ENCODE measurements at regions not wholly inside any gene's neighbourhood (a gene's known extent, or its start where the extent isn't known, plus 50 kb on each side); places are given as distances from the start of the nearest gene placed in this dataset.

DNA sequence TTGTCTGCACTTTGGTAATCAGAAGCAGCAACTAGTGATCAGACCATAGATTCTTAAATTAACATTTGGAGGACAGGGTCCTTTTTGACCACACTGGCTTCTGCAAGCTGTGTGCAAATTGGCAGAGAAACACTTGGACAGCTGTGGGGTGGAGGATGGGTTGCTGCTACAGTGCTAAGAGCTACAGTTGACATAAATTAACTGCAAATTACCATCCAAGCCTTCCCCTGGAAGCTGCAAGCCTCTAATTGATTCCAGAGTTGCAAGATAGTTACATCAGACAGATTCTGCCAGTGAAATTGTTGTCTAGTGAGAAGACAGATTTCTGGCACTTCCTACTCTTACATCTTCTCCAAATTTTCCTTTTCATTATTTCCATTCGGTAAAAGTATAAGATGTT, 517.7 kb downstream of the DIRAS2 start (continued):
- TF ChIP-seq, protein P1, sequence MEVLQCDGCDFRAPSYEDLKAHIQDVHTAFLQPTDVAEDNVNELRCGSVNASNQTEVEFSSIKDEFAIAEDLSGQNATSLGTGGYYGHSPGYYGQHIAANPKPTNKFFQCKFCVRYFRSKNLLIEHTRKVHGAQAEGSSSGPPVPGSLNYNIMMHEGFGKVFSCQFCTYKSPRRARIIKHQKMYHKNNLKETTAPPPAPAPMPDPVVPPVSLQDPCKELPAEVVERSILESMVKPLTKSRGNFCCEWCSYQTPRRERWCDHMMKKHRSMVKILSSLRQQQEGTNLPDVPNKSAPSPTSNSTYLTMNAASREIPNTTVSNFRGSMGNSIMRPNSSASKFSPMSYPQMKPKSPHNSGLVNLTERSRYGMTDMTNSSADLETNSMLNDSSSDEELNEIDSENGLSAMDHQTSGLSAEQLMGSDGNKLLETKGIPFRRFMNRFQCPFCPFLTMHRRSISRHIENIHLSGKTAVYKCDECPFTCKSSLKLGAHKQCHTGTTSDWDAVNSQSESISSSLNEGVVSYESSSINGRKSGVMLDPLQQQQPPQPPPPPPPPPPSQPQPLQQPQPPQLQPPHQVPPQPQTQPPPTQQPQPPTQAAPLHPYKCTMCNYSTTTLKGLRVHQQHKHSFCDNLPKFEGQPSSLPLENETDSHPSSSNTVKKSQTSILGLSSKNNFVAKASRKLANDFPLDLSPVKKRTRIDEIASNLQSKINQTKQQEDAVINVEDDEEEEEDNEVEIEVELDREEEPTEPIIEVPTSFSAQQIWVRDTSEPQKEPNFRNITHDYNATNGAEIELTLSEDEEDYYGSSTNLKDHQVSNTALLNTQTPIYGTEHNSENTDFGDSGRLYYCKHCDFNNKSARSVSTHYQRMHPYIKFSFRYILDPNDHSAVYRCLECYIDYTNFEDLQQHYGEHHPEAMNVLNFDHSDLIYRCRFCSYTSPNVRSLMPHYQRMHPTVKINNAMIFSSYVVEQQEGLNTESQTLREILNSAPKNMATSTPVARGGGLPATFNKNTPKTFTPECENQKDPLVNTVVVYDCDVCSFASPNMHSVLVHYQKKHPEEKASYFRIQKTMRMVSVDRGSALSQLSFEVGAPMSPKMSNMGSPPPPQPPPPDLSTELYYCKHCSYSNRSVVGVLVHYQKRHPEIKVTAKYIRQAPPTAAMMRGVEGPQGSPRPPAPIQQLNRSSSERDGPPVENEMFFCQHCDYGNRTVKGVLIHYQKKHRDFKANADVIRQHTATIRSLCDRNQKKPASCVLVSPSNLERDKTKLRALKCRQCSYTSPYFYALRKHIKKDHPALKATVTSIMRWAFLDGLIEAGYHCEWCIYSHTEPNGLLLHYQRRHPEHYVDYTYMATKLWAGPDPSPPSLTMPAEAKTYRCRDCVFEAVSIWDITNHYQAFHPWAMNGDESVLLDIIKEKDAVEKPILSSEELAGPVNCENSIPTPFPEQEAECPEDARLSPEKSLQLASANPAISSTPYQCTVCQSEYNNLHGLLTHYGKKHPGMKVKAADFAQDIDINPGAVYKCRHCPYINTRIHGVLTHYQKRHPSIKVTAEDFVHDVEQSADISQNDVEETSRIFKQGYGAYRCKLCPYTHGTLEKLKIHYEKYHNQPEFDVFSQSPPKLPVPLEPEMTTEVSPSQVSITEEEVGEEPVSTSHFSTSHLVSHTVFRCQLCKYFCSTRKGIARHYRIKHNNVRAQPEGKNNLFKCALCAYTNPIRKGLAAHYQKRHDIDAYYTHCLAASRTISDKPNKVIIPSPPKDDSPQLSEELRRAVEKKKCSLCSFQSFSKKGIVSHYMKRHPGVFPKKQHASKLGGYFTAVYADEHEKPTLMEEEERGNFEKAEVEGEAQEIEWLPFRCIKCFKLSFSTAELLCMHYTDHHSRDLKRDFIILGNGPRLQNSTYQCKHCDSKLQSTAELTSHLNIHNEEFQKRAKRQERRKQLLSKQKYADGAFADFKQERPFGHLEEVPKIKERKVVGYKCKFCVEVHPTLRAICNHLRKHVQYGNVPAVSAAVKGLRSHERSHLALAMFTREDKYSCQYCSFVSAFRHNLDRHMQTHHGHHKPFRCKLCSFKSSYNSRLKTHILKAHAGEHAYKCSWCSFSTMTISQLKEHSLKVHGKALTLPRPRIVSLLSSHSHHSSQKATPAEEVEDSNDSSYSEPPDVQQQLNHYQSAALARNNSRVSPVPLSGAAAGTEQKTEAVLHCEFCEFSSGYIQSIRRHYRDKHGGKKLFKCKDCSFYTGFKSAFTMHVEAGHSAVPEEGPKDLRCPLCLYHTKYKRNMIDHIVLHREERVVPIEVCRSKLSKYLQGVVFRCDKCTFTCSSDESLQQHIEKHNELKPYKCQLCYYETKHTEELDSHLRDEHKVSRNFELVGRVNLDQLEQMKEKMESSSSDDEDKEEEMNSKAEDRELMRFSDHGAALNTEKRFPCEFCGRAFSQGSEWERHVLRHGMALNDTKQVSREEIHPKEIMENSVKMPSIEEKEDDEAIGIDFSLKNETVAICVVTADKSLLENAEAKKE (CRISPR knock-in tag; IDR thresholded peaks at IDR 0.05): no peak
- no peak for TF ChIP-seq STAT1 (IDR thresholded peaks at IDR 0.05; ENCODE audit: unreplicated experiment)
- no peak for TF ChIP-seq EZH2phosphoT487 (IDR thresholded peaks at IDR 0.05; ENCODE audit: unreplicated experiment)

DNA sequence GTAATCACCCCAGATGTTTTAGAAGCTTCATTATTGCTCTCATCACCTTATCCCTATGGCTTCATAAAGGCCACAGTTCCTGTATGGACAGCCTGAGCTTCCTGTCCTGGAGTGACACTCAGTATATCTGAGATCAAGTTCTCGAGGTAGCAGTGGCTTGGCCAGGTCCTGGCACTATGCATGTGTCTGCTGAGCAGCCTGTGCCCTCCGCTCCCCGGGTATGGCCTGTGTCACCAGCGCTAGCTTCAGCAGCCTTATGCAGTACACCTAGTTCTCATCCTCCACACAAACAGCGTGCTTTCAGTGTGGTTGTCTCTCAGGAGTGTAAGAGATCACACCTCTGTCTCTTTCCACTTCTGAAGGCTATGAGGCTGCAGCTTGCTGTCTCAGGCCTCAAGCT, 514.7 kb downstream of the DIRAS2 start:
- ATAC-seq (no peak), DNase-seq (ENCODE audit: low spot score) (no peak)
- Histone ChIP-seq H4K20me1 (replicated peaks; ENCODE audit: insufficient read depth) (no peaks in the 10 kb centered on the region), H3K27me3 (ENCODE audit: insufficient read depth) (no peaks in the 10 kb centered on the region), H2AFZ (no peak overlapping the region), H3K4me1 (ENCODE audit: insufficient read depth) (no peaks in the 10 kb centered on the region; the same call in 1 of the 2 replicates), H3K9me2 (ENCODE audit: insufficient read depth) (no peaks in the 10 kb centered on the region), H3K4me2 (no peak overlapping the region), H3K27ac (ENCODE audit: low read depth) (no peak overlapping the region), H3F3A (replicated peaks; ENCODE audit: low read depth) (no peaks in the 10 kb centered on the region), H3K79me2 (replicated peaks; ENCODE audit: insufficient read depth) (no peaks in the 10 kb centered on the region), H3K36me3 (ENCODE audit: insufficient read depth) (no peaks in the 10 kb centered on the region; the same call in 1 of the 2 replicates), H3K4me3 (no peak overlapping the region)
- peaks cover 2% of the 10 kb centered on the region; the same call in 1 of the 3 replicates for H3K36me3 Mint-ChIP-seq (ENCODE audit: low read depth)
- no peak overlapping the region for H3K4me3 Mint-ChIP-seq
- no peak overlapping the region for H3K27ac Mint-ChIP-seq
- peaks cover 11% of the 10 kb centered on the region; the same call in 2 of the 3 replicates for H3K4me1 Mint-ChIP-seq
- peaks cover 3% of the 10 kb centered on the region for H3K27me3 Mint-ChIP-seq (ENCODE audit: insufficient read depth, low read depth, poor library complexity)
- peaks cover 11% of the 10 kb centered on the region for H3K9me3 Mint-ChIP-seq
- TF ChIP-seq CREB1 (CRISPR knock-in tag; IDR thresholded peaks at IDR 0.05; ENCODE audit: low read depth): no peak
- no peak for TF ChIP-seq NANOG (IDR thresholded peaks at IDR 0.05; ENCODE audit: borderline replicate concordance)
- TF ChIP-seq STAT1 (IDR thresholded peaks at IDR 0.05; ENCODE audit: unreplicated experiment): no peak
- TF ChIP-seq EZH2 (IDR thresholded peaks at IDR 0.05; ENCODE audit: low read depth, unreplicated experiment): no peak
- no peak for TF ChIP-seq JUNB (IDR thresholded peaks at IDR 0.05; ENCODE audit: unreplicated experiment)
- TF ChIP-seq, protein P2, sequence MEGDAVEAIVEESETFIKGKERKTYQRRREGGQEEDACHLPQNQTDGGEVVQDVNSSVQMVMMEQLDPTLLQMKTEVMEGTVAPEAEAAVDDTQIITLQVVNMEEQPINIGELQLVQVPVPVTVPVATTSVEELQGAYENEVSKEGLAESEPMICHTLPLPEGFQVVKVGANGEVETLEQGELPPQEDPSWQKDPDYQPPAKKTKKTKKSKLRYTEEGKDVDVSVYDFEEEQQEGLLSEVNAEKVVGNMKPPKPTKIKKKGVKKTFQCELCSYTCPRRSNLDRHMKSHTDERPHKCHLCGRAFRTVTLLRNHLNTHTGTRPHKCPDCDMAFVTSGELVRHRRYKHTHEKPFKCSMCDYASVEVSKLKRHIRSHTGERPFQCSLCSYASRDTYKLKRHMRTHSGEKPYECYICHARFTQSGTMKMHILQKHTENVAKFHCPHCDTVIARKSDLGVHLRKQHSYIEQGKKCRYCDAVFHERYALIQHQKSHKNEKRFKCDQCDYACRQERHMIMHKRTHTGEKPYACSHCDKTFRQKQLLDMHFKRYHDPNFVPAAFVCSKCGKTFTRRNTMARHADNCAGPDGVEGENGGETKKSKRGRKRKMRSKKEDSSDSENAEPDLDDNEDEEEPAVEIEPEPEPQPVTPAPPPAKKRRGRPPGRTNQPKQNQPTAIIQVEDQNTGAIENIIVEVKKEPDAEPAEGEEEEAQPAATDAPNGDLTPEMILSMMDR (conservative IDR thresholded peaks at IDR 0.05; ENCODE audit: low read depth in 2 of 2): no peak
- no peak for TF ChIP-seq POLR2AphosphoS5 (IDR thresholded peaks at IDR 0.05; ENCODE audit: low read depth)
- TF ChIP-seq EZH2phosphoT487 (IDR thresholded peaks at IDR 0.05; ENCODE audit: unreplicated experiment): no peak
- TF ChIP-seq, protein P3, sequence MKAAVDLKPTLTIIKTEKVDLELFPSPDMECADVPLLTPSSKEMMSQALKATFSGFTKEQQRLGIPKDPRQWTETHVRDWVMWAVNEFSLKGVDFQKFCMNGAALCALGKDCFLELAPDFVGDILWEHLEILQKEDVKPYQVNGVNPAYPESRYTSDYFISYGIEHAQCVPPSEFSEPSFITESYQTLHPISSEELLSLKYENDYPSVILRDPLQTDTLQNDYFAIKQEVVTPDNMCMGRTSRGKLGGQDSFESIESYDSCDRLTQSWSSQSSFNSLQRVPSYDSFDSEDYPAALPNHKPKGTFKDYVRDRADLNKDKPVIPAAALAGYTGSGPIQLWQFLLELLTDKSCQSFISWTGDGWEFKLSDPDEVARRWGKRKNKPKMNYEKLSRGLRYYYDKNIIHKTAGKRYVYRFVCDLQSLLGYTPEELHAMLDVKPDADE (IDR thresholded peaks at IDR 0.05): no peak
- TF ChIP-seq ZNF114 (CRISPR knock-in tag; IDR thresholded peaks at IDR 0.05): no peak
- TF ChIP-seq, protein P4, sequence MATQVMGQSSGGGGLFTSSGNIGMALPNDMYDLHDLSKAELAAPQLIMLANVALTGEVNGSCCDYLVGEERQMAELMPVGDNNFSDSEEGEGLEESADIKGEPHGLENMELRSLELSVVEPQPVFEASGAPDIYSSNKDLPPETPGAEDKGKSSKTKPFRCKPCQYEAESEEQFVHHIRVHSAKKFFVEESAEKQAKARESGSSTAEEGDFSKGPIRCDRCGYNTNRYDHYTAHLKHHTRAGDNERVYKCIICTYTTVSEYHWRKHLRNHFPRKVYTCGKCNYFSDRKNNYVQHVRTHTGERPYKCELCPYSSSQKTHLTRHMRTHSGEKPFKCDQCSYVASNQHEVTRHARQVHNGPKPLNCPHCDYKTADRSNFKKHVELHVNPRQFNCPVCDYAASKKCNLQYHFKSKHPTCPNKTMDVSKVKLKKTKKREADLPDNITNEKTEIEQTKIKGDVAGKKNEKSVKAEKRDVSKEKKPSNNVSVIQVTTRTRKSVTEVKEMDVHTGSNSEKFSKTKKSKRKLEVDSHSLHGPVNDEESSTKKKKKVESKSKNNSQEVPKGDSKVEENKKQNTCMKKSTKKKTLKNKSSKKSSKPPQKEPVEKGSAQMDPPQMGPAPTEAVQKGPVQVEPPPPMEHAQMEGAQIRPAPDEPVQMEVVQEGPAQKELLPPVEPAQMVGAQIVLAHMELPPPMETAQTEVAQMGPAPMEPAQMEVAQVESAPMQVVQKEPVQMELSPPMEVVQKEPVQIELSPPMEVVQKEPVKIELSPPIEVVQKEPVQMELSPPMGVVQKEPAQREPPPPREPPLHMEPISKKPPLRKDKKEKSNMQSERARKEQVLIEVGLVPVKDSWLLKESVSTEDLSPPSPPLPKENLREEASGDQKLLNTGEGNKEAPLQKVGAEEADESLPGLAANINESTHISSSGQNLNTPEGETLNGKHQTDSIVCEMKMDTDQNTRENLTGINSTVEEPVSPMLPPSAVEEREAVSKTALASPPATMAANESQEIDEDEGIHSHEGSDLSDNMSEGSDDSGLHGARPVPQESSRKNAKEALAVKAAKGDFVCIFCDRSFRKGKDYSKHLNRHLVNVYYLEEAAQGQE (IDR thresholded peaks at IDR 0.05; ENCODE audit: unreplicated experiment): no peak

Data from GM23338 (cell line).